Kidney epithelial cell (primary cell): ENCODE measurements at regions not wholly inside any gene's neighbourhood (a gene's known extent, or its start where the extent isn't known, plus 50 kb on each side); places are given as distances from the start of the nearest gene placed in this dataset.

Experiments
- DNase-seq: peaks from one replicate; pipeline ENCODE4 v3.0.0-alpha.2; 2010; ENCODE audit warnings: low read depth
- H3K27me3 ChIP-seq: 2 replicates; pipeline ENCODE4 v1.6.0; 2011; ENCODE audit warnings: low read length; ENCODE audit not compliant: control insufficient read depth, insufficient read depth
- H3K36me3 ChIP-seq: 2 replicates; pipeline ENCODE4 v1.5.1; 2011; ENCODE audit warnings: low read length; ENCODE audit not compliant: control insufficient read depth, insufficient read depth
- H3K4me3 ChIP-seq: 2 replicates; pipeline ENCODE4 v1.5.1; 2011; ENCODE audit warnings: low read depth, mild to moderate bottlenecking, control low read depth, low read length
- TF ChIP-seq, protein P1 (sequence below): IDR thresholded peaks from 2 replicates; pipeline ENCODE4 v1.5.1; 2011; ENCODE audit warnings: mild to moderate bottlenecking, moderate library complexity, low read length, control low read depth, inconsistent platforms; ENCODE audit not compliant: insufficient read depth, poor library complexity, severe bottlenecking

DNA sequence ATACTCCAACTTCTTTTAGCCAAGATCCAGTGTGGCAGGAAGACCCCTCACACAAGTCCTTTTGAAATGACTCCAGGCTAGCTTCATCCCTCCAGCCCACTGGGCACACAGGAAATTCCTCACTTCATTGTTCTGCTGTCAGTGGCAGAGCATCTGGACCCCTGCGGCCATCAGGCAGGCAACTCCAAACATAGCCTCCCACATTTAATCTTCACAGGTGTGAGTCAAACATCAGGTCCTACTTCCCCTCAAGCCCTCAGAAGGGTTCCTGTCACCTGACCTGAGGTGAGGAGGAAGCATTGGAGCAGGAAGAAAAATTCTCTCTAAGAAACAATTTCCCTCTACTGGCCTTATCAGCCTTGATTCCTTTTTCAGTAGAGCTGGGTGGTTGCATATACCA is 51.1 kb upstream of the C1GALT1 start:
- TF ChIP-seq, protein P1, sequence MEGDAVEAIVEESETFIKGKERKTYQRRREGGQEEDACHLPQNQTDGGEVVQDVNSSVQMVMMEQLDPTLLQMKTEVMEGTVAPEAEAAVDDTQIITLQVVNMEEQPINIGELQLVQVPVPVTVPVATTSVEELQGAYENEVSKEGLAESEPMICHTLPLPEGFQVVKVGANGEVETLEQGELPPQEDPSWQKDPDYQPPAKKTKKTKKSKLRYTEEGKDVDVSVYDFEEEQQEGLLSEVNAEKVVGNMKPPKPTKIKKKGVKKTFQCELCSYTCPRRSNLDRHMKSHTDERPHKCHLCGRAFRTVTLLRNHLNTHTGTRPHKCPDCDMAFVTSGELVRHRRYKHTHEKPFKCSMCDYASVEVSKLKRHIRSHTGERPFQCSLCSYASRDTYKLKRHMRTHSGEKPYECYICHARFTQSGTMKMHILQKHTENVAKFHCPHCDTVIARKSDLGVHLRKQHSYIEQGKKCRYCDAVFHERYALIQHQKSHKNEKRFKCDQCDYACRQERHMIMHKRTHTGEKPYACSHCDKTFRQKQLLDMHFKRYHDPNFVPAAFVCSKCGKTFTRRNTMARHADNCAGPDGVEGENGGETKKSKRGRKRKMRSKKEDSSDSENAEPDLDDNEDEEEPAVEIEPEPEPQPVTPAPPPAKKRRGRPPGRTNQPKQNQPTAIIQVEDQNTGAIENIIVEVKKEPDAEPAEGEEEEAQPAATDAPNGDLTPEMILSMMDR = no peak
- DNase-seq = no peak
- no peak overlapping the region for H3K4me3 ChIP-seq
- no peaks in the 10 kb centered on the region for H3K27me3 ChIP-seq
- no peaks in the 10 kb centered on the region for H3K36me3 ChIP-seq
